ENCODE measurements at regions not wholly inside any gene's neighbourhood (a gene's known extent, or its start where the extent isn't known, plus 50 kb on each side); places are given as distances from the start of the nearest gene placed in this dataset.

DNA sequence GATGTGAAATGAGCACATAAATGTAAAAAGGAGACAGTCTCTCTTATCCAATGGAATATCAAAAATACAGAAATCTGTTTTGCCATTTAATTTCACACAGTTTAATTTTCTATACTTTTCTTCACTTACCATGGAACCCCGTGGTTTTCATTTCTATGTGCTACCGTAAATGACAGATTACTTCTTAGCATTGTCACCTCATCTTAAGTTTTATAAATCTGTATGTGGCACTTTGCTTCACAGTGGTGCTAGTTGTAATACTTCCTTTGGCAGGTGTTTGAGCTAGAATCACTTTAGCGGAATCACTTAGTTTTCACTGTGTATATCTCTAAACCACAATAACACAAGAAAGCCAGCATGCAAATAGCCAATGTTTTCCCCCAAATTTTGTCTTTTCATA lies 781.9 kb upstream of the MGAT4C start:
- H3T11ph ChIP-seq (ENCODE audit: low read length), result no peak overlapping the region
- H3K4me1 ChIP-seq (ENCODE audit: insufficient read depth, low read length), result no peaks in the 10 kb centered on the region
- no peaks in the 10 kb centered on the region for H3K23me2 ChIP-seq (ENCODE audit: insufficient read length, low read depth, low read length, poor library complexity, severe bottlenecking)
- no peaks in the 10 kb centered on the region for H3K79me2 ChIP-seq (ENCODE audit: insufficient read depth, low read length)
- no peak overlapping the region for H3K4me2 ChIP-seq (ENCODE audit: insufficient read depth, insufficient read length, low read length)
- no peak overlapping the region for H3K56ac ChIP-seq (ENCODE audit: insufficient read length, low read depth, low read length)
- no peak overlapping the region for H2BK15ac ChIP-seq (ENCODE audit: low read depth, low read length)
- no peaks in the 10 kb centered on the region for H3K79me1 ChIP-seq (ENCODE audit: insufficient read depth, low read depth, low read length, poor library complexity, severe bottlenecking)
- no peak overlapping the region for H2BK20ac ChIP-seq (ENCODE audit: low read depth, low read length, poor library complexity, severe bottlenecking)
- no peaks in the 10 kb centered on the region for H3K36me3 Mint-ChIP-seq (ENCODE audit: insufficient read depth in 1 of 3, low read depth in 3 of 3)
- WGBS (ENCODE audit: extremely low coverage, insufficient read length, low lambda C conversion rate), result no CpG with 5 or more reads among the region's 3 CpGs
- no peak overlapping the region for H3K27ac ChIP-seq (ENCODE audit: insufficient read length, low read depth, low read length)
- no peaks in the 10 kb centered on the region for H3K27me3 Mint-ChIP-seq (ENCODE audit: low read depth)
- H4K8ac ChIP-seq (replicated peaks; ENCODE audit: insufficient read length, low read depth, low read length), result no peak overlapping the region
- H3K9me3 ChIP-seq (ENCODE audit: control insufficient read depth, low read depth, low read length), result no peaks in the 10 kb centered on the region
- no peak overlapping the region for H2AFZ ChIP-seq (ENCODE audit: low read length)
- H3K4ac ChIP-seq (ENCODE audit: low read depth, low read length), result no peak overlapping the region
- H3K27ac Mint-ChIP-seq, result no peak overlapping the region
- H3K9ac ChIP-seq (ENCODE audit: extremely low read depth, insufficient read length, low read length), result no peak overlapping the region
- no peak overlapping the region for H3K18ac ChIP-seq (ENCODE audit: insufficient read length, low read depth, low read length)
- H2BK120ac ChIP-seq (ENCODE audit: low read depth, low read length, poor library complexity, severe bottlenecking), result no peak overlapping the region
- H4K91ac ChIP-seq (ENCODE audit: insufficient read length, low read depth, low read length), result no peak overlapping the region
- DNase-seq, result no peak
- TF ChIP-seq, protein P1, sequence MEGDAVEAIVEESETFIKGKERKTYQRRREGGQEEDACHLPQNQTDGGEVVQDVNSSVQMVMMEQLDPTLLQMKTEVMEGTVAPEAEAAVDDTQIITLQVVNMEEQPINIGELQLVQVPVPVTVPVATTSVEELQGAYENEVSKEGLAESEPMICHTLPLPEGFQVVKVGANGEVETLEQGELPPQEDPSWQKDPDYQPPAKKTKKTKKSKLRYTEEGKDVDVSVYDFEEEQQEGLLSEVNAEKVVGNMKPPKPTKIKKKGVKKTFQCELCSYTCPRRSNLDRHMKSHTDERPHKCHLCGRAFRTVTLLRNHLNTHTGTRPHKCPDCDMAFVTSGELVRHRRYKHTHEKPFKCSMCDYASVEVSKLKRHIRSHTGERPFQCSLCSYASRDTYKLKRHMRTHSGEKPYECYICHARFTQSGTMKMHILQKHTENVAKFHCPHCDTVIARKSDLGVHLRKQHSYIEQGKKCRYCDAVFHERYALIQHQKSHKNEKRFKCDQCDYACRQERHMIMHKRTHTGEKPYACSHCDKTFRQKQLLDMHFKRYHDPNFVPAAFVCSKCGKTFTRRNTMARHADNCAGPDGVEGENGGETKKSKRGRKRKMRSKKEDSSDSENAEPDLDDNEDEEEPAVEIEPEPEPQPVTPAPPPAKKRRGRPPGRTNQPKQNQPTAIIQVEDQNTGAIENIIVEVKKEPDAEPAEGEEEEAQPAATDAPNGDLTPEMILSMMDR (conservative IDR thresholded peaks at IDR 0.05), result no peak
- no peak overlapping the region for H4K5ac ChIP-seq (ENCODE audit: insufficient read length, low read depth, low read length)
- H3K4me1 Mint-ChIP-seq, result no peaks in the 10 kb centered on the region
- no peak overlapping the region for H2AK5ac ChIP-seq (ENCODE audit: insufficient read length, low read length)
- no peak overlapping the region for H3K14ac ChIP-seq (ENCODE audit: insufficient read depth, low read length)
- no peaks in the 10 kb centered on the region for H3K9me3 Mint-ChIP-seq
- H4K20me1 ChIP-seq (ENCODE audit: control insufficient read depth, insufficient read depth, insufficient read length), result no peaks in the 10 kb centered on the region
- H3K23ac ChIP-seq (ENCODE audit: insufficient read length, low read depth, low read length), result no peak overlapping the region
- H2BK5ac ChIP-seq (ENCODE audit: insufficient read length, low read length), result no peak overlapping the region
- no peaks in the 10 kb centered on the region for H3K27me3 ChIP-seq (ENCODE audit: insufficient read depth, low read length)
- H3K4me3 Mint-ChIP-seq, result no peak overlapping the region
- H2BK12ac ChIP-seq (ENCODE audit: insufficient read length, low read depth, low read length), result no peak overlapping the region
